Liver (tissue), 3 donors: ENCODE measurements at regions not wholly inside any gene's neighbourhood (a gene's known extent, or its start where the extent isn't known, plus 50 kb on each side); places are given as distances from the start of the nearest gene placed in this dataset.

Experiments used
- FOXA1 ChIP-seq: IDR thresholded peaks from 2 replicates; pipeline ENCODE4 v1.6.1; 2016; ENCODE audit warnings: antibody characterized with exemption
- HNF4A ChIP-seq, 2 donors: conservative IDR thresholded peaks; 2 replicates each; pipeline ENCODE4 v1.6.1; 2016; ENCODE audit warnings: antibody characterized with exemption in 2 of 2, mild to moderate bottlenecking in 2 of 2
- JUND ChIP-seq, 2 donors: IDR thresholded peaks; 2 replicates each; pipeline ENCODE4 v1.6.1; 2016; ENCODE audit warnings: antibody characterized with exemption in 2 of 2
- YY1 ChIP-seq: IDR thresholded peaks from 2 replicates; pipeline ENCODE4 v1.6.1; 2016; ENCODE audit warnings: antibody characterized with exemption, mild to moderate bottlenecking
- TF ChIP-seq, protein P1 (sequence below): fragments of 150-350 bp; IDR thresholded peaks from 2 replicates; pipeline ENCODE4 v1.5.1; 2017; ENCODE audit warnings: improper control_type of control experiment, low read depth, low read length; ENCODE audit not compliant: missing input control
- TF ChIP-seq, protein P2 (sequence below): IDR thresholded peaks from 2 replicates; pipeline ENCODE4 v1.6.1; 2016; ENCODE audit warnings: antibody characterized with exemption
- TF ChIP-seq, protein P3 (sequence below): IDR thresholded peaks from 2 replicates; pipeline ENCODE4 v1.6.1; 2016; ENCODE audit warnings: antibody characterized with exemption, mild to moderate bottlenecking
- TF ChIP-seq, protein P4 (sequence below): IDR thresholded peaks from 2 replicates; pipeline ENCODE4 v1.6.1; 2016; ENCODE audit warnings: antibody characterized with exemption
- donor health status: healthy.
- donor health status: healthy.

DNA sequence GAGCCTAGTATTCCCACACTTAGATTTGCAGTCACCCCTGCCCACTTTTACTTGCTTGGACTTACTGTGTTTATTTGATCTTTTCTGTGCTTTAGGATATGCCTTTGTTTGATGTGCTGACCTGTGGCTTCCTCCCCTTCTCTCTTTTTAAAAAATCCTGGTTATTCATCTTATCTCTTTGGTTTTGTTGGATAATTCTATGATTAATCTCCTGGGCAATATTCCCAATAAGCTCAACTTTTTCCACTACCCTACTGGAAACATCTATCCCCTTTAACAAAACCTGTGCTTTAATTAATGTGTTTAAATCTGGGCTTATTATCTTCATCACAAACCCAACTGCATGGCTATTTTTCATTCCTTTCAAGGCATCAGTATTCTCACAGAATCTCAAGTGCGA lies 476.0 kb upstream of the TGFBR2 start:
- TF ChIP-seq, protein P1, sequence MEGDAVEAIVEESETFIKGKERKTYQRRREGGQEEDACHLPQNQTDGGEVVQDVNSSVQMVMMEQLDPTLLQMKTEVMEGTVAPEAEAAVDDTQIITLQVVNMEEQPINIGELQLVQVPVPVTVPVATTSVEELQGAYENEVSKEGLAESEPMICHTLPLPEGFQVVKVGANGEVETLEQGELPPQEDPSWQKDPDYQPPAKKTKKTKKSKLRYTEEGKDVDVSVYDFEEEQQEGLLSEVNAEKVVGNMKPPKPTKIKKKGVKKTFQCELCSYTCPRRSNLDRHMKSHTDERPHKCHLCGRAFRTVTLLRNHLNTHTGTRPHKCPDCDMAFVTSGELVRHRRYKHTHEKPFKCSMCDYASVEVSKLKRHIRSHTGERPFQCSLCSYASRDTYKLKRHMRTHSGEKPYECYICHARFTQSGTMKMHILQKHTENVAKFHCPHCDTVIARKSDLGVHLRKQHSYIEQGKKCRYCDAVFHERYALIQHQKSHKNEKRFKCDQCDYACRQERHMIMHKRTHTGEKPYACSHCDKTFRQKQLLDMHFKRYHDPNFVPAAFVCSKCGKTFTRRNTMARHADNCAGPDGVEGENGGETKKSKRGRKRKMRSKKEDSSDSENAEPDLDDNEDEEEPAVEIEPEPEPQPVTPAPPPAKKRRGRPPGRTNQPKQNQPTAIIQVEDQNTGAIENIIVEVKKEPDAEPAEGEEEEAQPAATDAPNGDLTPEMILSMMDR, result no peak
- no peak for TF ChIP-seq YY1
- TF ChIP-seq, protein P2, sequence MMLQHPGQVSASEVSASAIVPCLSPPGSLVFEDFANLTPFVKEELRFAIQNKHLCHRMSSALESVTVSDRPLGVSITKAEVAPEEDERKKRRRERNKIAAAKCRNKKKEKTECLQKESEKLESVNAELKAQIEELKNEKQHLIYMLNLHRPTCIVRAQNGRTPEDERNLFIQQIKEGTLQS, result no peak
- TF ChIP-seq, protein P3, sequence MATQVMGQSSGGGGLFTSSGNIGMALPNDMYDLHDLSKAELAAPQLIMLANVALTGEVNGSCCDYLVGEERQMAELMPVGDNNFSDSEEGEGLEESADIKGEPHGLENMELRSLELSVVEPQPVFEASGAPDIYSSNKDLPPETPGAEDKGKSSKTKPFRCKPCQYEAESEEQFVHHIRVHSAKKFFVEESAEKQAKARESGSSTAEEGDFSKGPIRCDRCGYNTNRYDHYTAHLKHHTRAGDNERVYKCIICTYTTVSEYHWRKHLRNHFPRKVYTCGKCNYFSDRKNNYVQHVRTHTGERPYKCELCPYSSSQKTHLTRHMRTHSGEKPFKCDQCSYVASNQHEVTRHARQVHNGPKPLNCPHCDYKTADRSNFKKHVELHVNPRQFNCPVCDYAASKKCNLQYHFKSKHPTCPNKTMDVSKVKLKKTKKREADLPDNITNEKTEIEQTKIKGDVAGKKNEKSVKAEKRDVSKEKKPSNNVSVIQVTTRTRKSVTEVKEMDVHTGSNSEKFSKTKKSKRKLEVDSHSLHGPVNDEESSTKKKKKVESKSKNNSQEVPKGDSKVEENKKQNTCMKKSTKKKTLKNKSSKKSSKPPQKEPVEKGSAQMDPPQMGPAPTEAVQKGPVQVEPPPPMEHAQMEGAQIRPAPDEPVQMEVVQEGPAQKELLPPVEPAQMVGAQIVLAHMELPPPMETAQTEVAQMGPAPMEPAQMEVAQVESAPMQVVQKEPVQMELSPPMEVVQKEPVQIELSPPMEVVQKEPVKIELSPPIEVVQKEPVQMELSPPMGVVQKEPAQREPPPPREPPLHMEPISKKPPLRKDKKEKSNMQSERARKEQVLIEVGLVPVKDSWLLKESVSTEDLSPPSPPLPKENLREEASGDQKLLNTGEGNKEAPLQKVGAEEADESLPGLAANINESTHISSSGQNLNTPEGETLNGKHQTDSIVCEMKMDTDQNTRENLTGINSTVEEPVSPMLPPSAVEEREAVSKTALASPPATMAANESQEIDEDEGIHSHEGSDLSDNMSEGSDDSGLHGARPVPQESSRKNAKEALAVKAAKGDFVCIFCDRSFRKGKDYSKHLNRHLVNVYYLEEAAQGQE, result no peak
- no peak for TF ChIP-seq FOXA1
- TF ChIP-seq JUND (IDR thresholded peaks at IDR 0.05), result no peak
- TF ChIP-seq, protein P4, sequence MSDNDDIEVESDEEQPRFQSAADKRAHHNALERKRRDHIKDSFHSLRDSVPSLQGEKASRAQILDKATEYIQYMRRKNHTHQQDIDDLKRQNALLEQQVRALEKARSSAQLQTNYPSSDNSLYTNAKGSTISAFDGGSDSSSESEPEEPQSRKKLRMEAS, result no peak
- TF ChIP-seq HNF4A (conservative IDR thresholded peaks at IDR 0.05), result no peak
